Nephron progenitor cell (in vitro differentiated cells): ENCODE measurements at regions not wholly inside any gene's neighbourhood (a gene's known extent, or its start where the extent isn't known, plus 50 kb on each side); places are given as distances from the start of the nearest gene placed in this dataset.
A peak's percentile ranks its signal among the peaks of the same experiment; 100 is the strongest.

Experiments used
- DNase-seq: peaks from one replicate; pipeline ENCODE4 v3.0.0; 2021
- H3K27ac Mint-ChIP-seq: 2 replicates; pipeline ENCODE4 v1.8.0; 2021; ENCODE audit warnings: mild to moderate bottlenecking, moderate library complexity, mixed read lengths
- H3K27me3 Mint-ChIP-seq: 2 replicates; pipeline ENCODE4 v1.8.0; 2021; ENCODE audit warnings: mild to moderate bottlenecking, low read depth, mixed read lengths; ENCODE audit not compliant: poor library complexity
- H3K36me3 Mint-ChIP-seq: 2 replicates; pipeline ENCODE4 v1.8.0; 2021; ENCODE audit warnings: low read depth, mixed read lengths
- H3K4me1 Mint-ChIP-seq: 2 replicates; pipeline ENCODE4 v1.8.0; 2021; ENCODE audit warnings: mixed read lengths
- H3K4me3 Mint-ChIP-seq: 2 replicates; pipeline ENCODE4 v1.8.0; 2021; ENCODE audit warnings: mild to moderate bottlenecking, moderate library complexity, mixed read lengths
- H3K9me3 Mint-ChIP-seq: 2 replicates; pipeline ENCODE4 v1.8.0; 2021; ENCODE audit warnings: mild to moderate bottlenecking, moderate library complexity, mixed read lengths
- CTCF ChIP-seq: fragments of 200-600 bp; sonication (generic); IDR thresholded peaks from 2 replicates; pipeline ENCODE4 v1.5.0; 2021; ENCODE audit warnings: antibody characterized with exemption

DNA sequence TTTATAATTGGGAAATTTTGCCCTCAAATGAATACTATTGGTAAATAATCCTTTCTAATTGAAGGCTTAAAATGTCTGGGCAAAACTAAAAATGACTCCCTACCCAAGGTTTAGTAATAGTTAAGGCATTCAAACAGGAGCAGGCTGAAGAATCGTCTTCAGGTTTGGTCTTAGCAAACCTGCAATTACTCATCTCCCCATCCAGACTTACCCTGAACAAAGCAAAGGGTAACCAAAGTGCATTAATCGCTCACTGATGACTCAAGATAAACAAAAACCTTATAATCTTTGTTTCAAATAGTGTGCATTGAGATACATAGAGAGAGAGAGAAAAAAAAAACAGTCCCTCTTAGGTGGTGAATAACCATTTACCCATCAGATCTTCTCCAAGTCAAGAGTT is 225.5 kb downstream of the BMP2 start:
- Mint-ChIP-seq H3K27me3 (no peaks in the 10 kb centered on the region), H3K4me3 (no peak overlapping the region), H3K9me3 (no peaks in the 10 kb centered on the region), H3K36me3 (no peaks in the 10 kb centered on the region), H3K4me1 (no peaks in the 10 kb centered on the region), H3K27ac (no peak overlapping the region)
- no peak for DNase-seq
- TF ChIP-seq CTCF, result no peak

GRCh38 chr20:6993511-6993910 is 226.0 kb downstream of the BMP2 start:
- no peak for TF ChIP-seq CTCF
- no peak overlapping the region for H3K27ac Mint-ChIP-seq
- H3K4me3 Mint-ChIP-seq, result no peak overlapping the region
- H3K4me1 Mint-ChIP-seq, result no peaks in the 10 kb centered on the region
- H3K27me3 Mint-ChIP-seq, result no peaks in the 10 kb centered on the region
- no peaks in the 10 kb centered on the region for H3K36me3 Mint-ChIP-seq
- H3K9me3 Mint-ChIP-seq, result no peaks in the 10 kb centered on the region
- no peak for DNase-seq

- TF ChIP-seq CTCF, result no peak
- no peak for DNase-seq
- Mint-ChIP-seq H3K36me3 (no peaks in the 10 kb centered on the region), H3K27me3 (no peaks in the 10 kb centered on the region), H3K27ac (peak overlapping the region; percentile 43), H3K4me3 (no peak overlapping the region), H3K9me3 (no peaks in the 10 kb centered on the region), H3K4me1 (no peaks in the 10 kb centered on the region)
These were observed 227.0 kb downstream of the BMP2 start for GRCh38 chr20:6994452-6994851.

DNA sequence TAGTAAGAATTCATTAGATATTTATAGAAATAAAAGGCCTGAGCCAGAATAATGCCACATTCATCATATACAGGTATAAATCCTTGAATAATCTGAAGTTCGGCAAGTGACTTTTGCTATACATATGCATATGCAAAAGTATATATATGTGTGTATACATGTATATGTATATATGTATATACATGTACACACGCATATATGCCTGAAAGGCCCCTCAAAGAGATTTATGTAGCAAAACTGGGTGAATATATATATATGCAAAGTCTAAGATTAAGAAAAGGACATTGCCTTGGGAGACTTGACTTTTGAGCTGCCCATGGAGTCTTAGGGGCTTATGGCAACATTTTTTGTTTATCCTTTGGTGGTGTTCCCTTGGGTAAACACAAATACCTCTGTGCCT is 231.4 kb downstream of the BMP2 start:
- Mint-ChIP-seq H3K4me1 (no peaks in the 10 kb centered on the region), H3K27me3 (no peaks in the 10 kb centered on the region), H3K9me3 (no peaks in the 10 kb centered on the region), H3K4me3 (no peak overlapping the region), H3K36me3 (no peaks in the 10 kb centered on the region), H3K27ac (no peak overlapping the region)
- no peak for DNase-seq
- no peak for TF ChIP-seq CTCF

GRCh38 chr20:6999381-6999780 is 231.9 kb downstream of the BMP2 start:
- no peaks in the 10 kb centered on the region for H3K4me1 Mint-ChIP-seq
- H3K27ac Mint-ChIP-seq, result no peak overlapping the region
- H3K9me3 Mint-ChIP-seq, result no peaks in the 10 kb centered on the region
- no peaks in the 10 kb centered on the region for H3K36me3 Mint-ChIP-seq
- no peak for DNase-seq
- H3K27me3 Mint-ChIP-seq, result no peaks in the 10 kb centered on the region
- no peak overlapping the region for H3K4me3 Mint-ChIP-seq
- TF ChIP-seq CTCF, result no peak

DNA sequence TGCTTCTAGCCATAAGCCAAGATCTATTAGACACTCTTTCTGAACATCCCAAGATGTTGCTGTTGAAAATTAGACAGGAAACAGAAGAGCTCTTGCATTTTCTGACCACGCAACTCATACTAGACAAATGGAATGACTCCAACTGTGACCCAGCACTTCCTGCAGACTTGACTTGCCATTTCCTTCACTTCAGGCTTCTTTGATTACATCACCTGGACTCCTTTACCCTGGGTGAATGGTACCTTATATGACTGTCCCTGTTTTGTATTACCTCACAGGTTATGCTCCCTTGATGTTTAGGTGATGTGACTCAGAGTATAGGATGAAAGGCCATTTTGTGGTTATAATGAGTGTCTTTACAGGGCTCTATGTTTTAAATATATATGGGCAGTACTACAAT is 236.1 kb downstream of the BMP2 start:
- TF ChIP-seq CTCF, result no peak
- no peak overlapping the region for H3K27ac Mint-ChIP-seq
- H3K36me3 Mint-ChIP-seq, result peaks cover 8% of the 10 kb centered on the region
- DNase-seq, result no peak
- no peaks in the 10 kb centered on the region for H3K4me1 Mint-ChIP-seq
- no peak overlapping the region for H3K4me3 Mint-ChIP-seq
- H3K27me3 Mint-ChIP-seq, result no peaks in the 10 kb centered on the region
- H3K9me3 Mint-ChIP-seq, result peaks cover 22% of the 10 kb centered on the region
